Testis (tissue), 2 donors: ENCODE measurements at regions not wholly inside any gene's neighbourhood (a gene's known extent, or its start where the extent isn't known, plus 50 kb on each side); places are given as distances from the start of the nearest gene placed in this dataset.

Experiments
- DNase-seq: peaks from one replicate; pipeline ENCODE4 v3.0.0-alpha.2; 2019
- H3K27ac ChIP-seq, 2 donors: fragments of 200-600 bp; sonication (generic); one replicate each; pipeline ENCODE4 v1.5.1; 2019
- H3K27me3 ChIP-seq: fragments of 200-600 bp; sonication (generic); one replicate; pipeline ENCODE4 v1.5.1; 2019
- H3K36me3 ChIP-seq: fragments of 200-600 bp; sonication (generic); one replicate; pipeline ENCODE4 v1.5.1; 2017; ENCODE audit warnings: low read depth; ENCODE audit errors: missing control alignments
- H3K4me1 ChIP-seq: fragments of 200-600 bp; sonication (generic); one replicate; pipeline ENCODE4 v1.5.1; 2019
- H3K4me3 ChIP-seq, 2 donors: fragments of 200-600 bp; sonication (generic); one replicate each; pipeline ENCODE4 v1.5.1; 2017 to 2019
- H3K9me3 ChIP-seq: fragments of 200-600 bp; sonication (generic); one replicate; pipeline ENCODE4 v1.5.1; 2017
- POLR2A ChIP-seq: fragments of 450-650 bp; IDR thresholded peaks from one replicate; pipeline ENCODE4 v1.6.1; 2017; ENCODE audit warnings: antibody characterized with exemption, mild to moderate bottlenecking, moderate library complexity
- WGBS, 2 donors: methylation state at CpG; one replicate each; pipeline ENCODE4 v1.1.5; 2018; 5-methylcytosine and 5-hydroxymethylcytosine counted together
- intact Hi-C: fragments of 100-400 bp; cut with DNase I; formaldehyde crosslinking; loops from one replicate; pipeline ENCODE4 v1.15.1; 2023; ENCODE audit warnings: low total_unique reads
- TF ChIP-seq, protein P1 (sequence below), 3 experiments: fragments of 450-650 bp in 2 of 3; fragments of 200-600 bp in 1 of 3; sonication (generic) in 1 of 3; IDR thresholded peaks; one replicate each; pipeline ENCODE4 v1.5.1; 2016 to 2019; ENCODE audit warnings: antibody characterized with exemption in 3 of 3, mild to moderate bottlenecking in 2 of 3, moderate library complexity in 1 of 3

DNA sequence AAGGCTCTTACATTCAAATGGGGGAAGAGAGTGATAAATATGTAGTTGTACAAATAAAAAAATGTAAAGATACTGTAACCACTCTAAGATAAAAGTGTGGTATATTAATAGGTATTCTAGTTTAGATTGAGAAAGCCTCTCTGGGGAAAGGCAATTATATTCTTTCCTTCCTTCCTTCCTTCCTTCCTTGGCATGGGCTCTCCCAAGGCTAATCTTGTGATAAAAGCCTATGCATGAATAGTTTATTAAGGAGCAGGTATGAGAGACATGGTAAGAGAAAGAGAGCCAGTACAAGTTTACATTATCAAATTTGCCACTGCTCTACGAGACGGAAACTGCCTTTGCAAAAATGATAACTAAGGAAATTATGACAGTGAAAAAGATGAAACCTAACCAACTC, 588.8 kb downstream of the PRELID2 start:
- 82 to 91% methylated on average over 2 of the region's 2 CpGs for WGBS, 2 donors
- H3K27me3 ChIP-seq: no peaks in the 10 kb centered on the region

DNA sequence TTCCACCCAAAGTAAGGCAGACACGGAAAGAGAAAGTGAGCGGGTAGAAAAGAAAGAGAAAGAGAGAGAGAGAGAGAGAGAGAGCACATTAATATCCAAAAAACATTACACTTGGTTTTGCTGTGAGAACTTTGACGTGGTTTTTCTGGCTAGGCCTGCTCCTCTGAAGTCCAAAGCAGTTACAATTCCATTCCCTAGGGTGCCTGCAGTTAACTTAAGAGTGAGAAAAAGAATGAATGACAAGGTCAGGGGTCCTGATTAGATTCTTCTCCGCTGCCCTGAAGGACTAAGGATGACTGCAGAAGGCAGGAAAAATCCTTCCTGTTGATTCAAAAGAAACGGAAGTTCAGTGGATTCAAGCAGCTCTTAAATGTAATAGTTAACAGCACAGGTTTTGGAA, 589.8 kb downstream of the PRELID2 start:
- no peak for DNase-seq
- intact Hi-C loops: no loop called here

More for the DNA sequence above, 588.8 kb downstream of the PRELID2 start:
- Histone ChIP-seq H3K27ac (no peak overlapping the region), H3K9me3 (no peaks in the 10 kb centered on the region), H3K36me3 (no peaks in the 10 kb centered on the region), H3K4me3 (no peak overlapping the region), H3K4me1 (no peaks in the 10 kb centered on the region)
- no peak for DNase-seq
- intact Hi-C loops: no loop called here
- no peak for TF ChIP-seq POLR2A
- TF ChIP-seq, protein P1, sequence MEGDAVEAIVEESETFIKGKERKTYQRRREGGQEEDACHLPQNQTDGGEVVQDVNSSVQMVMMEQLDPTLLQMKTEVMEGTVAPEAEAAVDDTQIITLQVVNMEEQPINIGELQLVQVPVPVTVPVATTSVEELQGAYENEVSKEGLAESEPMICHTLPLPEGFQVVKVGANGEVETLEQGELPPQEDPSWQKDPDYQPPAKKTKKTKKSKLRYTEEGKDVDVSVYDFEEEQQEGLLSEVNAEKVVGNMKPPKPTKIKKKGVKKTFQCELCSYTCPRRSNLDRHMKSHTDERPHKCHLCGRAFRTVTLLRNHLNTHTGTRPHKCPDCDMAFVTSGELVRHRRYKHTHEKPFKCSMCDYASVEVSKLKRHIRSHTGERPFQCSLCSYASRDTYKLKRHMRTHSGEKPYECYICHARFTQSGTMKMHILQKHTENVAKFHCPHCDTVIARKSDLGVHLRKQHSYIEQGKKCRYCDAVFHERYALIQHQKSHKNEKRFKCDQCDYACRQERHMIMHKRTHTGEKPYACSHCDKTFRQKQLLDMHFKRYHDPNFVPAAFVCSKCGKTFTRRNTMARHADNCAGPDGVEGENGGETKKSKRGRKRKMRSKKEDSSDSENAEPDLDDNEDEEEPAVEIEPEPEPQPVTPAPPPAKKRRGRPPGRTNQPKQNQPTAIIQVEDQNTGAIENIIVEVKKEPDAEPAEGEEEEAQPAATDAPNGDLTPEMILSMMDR (IDR thresholded peaks at IDR 0.05): no peak

DNA sequence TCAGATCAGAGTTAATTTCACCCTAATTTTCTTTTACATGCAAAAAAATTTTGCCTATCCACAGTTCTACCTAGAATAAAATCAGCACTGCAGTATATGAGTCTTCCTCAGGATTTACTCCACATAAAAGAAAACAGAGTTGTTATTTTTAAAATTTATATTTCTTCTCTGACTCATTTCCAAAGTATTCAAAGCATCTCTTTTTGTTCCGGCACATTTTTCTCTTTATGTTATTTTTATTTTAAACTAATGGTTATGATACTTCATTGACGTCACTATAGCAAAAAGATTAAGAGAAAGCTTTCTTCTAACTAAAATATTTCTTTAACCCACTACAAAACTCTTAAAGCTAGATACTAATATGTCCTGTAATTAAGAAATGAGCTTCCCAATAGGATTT, 590.4 kb downstream of the PRELID2 start:
- Histone ChIP-seq H3K9me3 (no peaks in the 10 kb centered on the region), H3K36me3 (no peaks in the 10 kb centered on the region), H3K27me3 (no peaks in the 10 kb centered on the region), H3K4me3 (no peak overlapping the region), H3K27ac (no peak overlapping the region), H3K4me1 (no peaks in the 10 kb centered on the region)
- no peak for TF ChIP-seq POLR2A
- TF ChIP-seq, protein P1 (IDR thresholded peaks at IDR 0.05): no peak
- no peak for DNase-seq
- intact Hi-C loops: no loop called here
- WGBS, 2 donors: 45 to 54% methylated on average over 2 of the region's 2 CpGs

More for the DNA sequence above, 589.8 kb downstream of the PRELID2 start:
- 36 to 41% methylated on average over 5 of the region's 5 CpGs for WGBS, 2 donors
- no peaks in the 10 kb centered on the region for H3K27me3 ChIP-seq
- no peaks in the 10 kb centered on the region for H3K9me3 ChIP-seq
- no peaks in the 10 kb centered on the region for H3K4me1 ChIP-seq
- H3K4me3 ChIP-seq: no peak overlapping the region
- TF ChIP-seq, protein P1 (IDR thresholded peaks at IDR 0.05): no peak
- no peak for TF ChIP-seq POLR2A
- no peak overlapping the region for H3K27ac ChIP-seq
- H3K36me3 ChIP-seq: no peaks in the 10 kb centered on the region

DNA sequence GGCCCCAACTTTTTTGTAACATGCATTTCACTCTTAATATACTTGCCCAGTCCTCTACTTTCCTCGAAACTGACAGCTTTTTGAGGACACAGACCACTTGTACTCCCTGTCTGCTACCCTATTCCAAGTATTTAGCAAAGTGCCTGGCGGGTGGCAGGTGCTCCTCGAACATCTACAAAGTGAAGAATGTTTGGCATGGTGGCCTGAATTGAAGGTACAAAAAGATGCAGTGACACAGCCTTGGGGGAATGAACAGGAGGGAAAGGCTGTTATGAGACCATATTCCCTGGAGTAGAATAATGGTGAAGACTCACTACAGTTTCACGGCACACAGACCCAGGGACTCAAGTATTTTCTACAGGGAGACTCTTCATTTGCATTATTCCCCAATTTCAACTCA, 590.9 kb downstream of the PRELID2 start:
- DNase-seq: no peak
- no peak for TF ChIP-seq POLR2A
- TF ChIP-seq, protein P1 (IDR thresholded peaks at IDR 0.05): no peak
- H3K4me1 ChIP-seq: no peaks in the 10 kb centered on the region
- intact Hi-C loops: no loop called here
- no peaks in the 10 kb centered on the region for H3K9me3 ChIP-seq
- no peaks in the 10 kb centered on the region for H3K36me3 ChIP-seq
- H3K27ac ChIP-seq: no peak overlapping the region
- H3K27me3 ChIP-seq: no peaks in the 10 kb centered on the region
- 88 to 92% methylated on average over 4 of the region's 4 CpGs for WGBS, 2 donors
- no peak overlapping the region for H3K4me3 ChIP-seq

DNA sequence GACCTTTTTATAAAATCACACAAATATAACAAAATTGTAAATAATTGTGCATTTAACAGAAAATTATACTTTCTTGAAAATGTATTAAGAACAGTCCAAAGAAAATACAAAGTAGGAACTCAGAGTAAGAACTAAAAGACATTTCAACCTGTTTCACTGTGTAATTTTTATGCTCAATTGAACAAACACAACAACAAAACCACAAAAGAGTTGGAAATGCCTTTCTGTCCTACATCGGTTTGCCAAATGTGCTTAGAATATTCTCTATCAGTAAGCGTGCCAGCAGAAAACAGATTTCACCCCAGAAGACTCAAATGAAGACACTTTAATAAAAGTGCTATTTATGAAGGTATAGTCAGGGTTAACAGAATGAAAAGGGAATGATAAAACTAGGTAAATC, 592.1 kb downstream of the PRELID2 start:
- Histone ChIP-seq H3K27me3 (no peaks in the 10 kb centered on the region), H3K4me3 (no peak overlapping the region), H3K9me3 (no peaks in the 10 kb centered on the region), H3K36me3 (no peaks in the 10 kb centered on the region), H3K27ac (no peak overlapping the region), H3K4me1 (no peaks in the 10 kb centered on the region)
- intact Hi-C loops: no loop called here
- TF ChIP-seq POLR2A: no peak
- TF ChIP-seq, protein P1 (IDR thresholded peaks at IDR 0.05): no peak
- WGBS, 2 donors: 59 to 71% methylated on average over 2 of the region's 2 CpGs
- no peak for DNase-seq
